GM21390 (cell line): ENCODE measurements at regions not wholly inside any gene's neighbourhood (a gene's known extent, or its start where the extent isn't known, plus 50 kb on each side); places are given as distances from the start of the nearest gene placed in this dataset.

Experiments used
- ATAC-seq: cut with Tn5 transposase; IDR thresholded peaks from one replicate; pipeline ENCODE4 v1.9.1; 2021; ENCODE audit not compliant: unreplicated experiment

GRCh38 chr19:29395111-29395733 is 130.6 kb upstream of the VSTM2B start:
- no peak for ATAC-seq

- ATAC-seq, result no peak
Measured at GRCh38 chr19:29395734-29396414, 129.9 kb upstream of the VSTM2B start.

- ATAC-seq, result no peak
Measured at GRCh38 chr19:29396925-29397324, 128.9 kb upstream of the VSTM2B start.

- no peak for ATAC-seq
Measured at GRCh38 chr19:29397748-29398147, 128.0 kb upstream of the VSTM2B start.

- ATAC-seq, result no peak
Measured at GRCh38 chr19:29399804-29400203, 126.0 kb upstream of the VSTM2B start.

GRCh38 chr19:29400917-29401711 is 124.7 kb upstream of the VSTM2B start:
- no peak for ATAC-seq

- no peak for ATAC-seq
Measured at GRCh38 chr19:29401712-29402421, 123.9 kb upstream of the VSTM2B start.

GRCh38 chr19:29402563-29402962 is 123.2 kb upstream of the VSTM2B start:
- ATAC-seq, result no peak

- ATAC-seq, result no peak
Measured at GRCh38 chr19:29404015-29404414, 121.8 kb upstream of the VSTM2B start.

- ATAC-seq, result no peak
Measured at GRCh38 chr19:29404951-29405727, 120.7 kb upstream of the VSTM2B start.

GRCh38 chr19:29405728-29405995 is 120.1 kb upstream of the VSTM2B start:
- no peak for ATAC-seq

GRCh38 chr19:29409076-29409862 is 116.5 kb upstream of the VSTM2B start:
- ATAC-seq, result no peak

- no peak for ATAC-seq
Measured at GRCh38 chr19:29410601-29411000, 115.2 kb upstream of the VSTM2B start.

GRCh38 chr19:29411113-29411581 is 114.6 kb upstream of the VSTM2B start:
- ATAC-seq, result no peak

GRCh38 chr19:29413435-29413834 is 112.4 kb upstream of the VSTM2B start:
- ATAC-seq, result no peak

GRCh38 chr19:29415507-29415906 is 110.3 kb upstream of the VSTM2B start:
- ATAC-seq, result no peak

- ATAC-seq, result no peak
Measured at GRCh38 chr19:29417048-29417447, 108.7 kb upstream of the VSTM2B start.

- ATAC-seq, result no peak
Measured at GRCh38 chr19:29418201-29418600, 107.6 kb upstream of the VSTM2B start.

GRCh38 chr19:29420065-29420464 is 105.7 kb upstream of the VSTM2B start:
- ATAC-seq, result no peak
